ENCODE measurements at regions not wholly inside any gene's neighbourhood (a gene's known extent, or its start where the extent isn't known, plus 50 kb on each side); places are given as distances from the start of the nearest gene placed in this dataset.

DNA sequence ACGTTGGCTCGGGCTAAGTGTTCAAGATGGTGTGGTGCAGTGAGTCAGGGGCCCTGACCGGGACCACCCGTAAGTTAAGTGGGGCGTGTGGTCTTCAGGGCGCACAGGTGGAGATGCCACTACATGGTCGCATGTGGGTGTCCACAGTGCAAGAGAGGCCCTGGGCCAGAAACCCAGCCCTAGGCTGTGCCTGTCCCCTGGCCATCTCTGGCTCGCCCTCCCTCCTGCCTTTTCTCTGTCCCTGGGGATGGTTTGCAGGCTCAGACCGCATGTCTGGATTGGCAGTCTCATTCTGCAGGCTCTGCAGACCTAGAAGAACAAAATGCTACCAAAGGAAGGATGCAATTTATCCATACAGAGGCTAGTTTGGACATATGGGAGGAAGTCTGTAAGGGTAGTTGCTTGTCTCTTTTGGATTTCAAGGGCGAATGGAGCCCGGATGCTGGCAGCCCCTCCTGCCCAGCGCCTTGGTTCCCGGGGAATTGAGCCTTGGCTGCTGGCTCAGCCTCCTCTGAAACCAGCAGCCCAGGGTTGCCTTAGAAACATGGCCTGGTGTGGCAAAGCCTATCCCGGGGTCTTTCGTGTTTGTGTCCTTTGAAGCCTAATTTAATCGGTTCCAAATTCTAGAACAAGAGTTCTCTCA lies 417.5 kb upstream of the HS6ST1 start:
- DNase-seq (ENCODE audit: low read depth in 2 of 2, low spot score in 1 of 2), result no peak

DNA sequence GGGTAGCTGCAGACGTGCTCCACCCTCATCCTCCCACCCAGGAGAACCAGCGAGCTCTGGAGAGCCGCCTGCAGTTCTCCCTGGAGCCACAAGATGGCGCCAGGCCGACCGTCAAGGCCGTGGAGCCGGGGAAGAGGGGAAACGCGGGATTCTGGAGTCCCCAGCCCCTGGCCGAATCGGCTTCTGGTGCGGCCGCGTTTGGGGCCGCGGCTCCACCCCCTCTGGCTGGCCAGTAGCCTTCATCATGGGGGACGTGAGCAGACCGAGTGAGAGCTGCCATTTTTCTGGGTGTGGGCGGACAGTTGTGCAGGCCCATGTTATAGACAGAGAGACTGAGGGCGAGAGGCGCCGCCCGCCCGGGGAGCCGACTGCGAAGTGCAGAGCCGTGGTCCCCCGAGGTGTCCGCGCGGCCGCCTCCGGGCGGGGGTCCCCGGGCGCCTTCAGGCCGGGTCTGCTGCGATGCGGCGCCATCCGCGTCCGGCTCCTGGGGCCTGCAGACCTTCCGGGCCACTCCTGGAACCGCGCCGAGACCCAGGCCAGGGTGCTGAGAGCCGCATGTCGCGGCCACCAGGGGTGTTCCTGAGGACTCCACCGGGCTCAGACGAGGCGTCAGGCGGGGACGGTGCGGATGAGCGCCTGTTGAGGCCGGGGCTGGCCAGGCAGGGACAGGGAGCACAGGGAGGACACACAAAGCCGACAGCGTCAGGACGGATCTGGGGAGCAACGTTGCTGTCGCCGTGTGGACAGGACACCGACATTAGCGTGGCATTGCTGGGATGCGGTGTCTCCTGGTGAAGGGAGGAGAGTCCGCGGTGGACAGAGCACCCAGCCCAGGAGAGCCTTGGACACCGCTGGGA lies 418.2 kb upstream of the HS6ST1 start:
- DNase-seq (ENCODE audit: low read depth in 2 of 2, low spot score in 1 of 2), result peak in 1 of 2 donors; percentile 5

DNA sequence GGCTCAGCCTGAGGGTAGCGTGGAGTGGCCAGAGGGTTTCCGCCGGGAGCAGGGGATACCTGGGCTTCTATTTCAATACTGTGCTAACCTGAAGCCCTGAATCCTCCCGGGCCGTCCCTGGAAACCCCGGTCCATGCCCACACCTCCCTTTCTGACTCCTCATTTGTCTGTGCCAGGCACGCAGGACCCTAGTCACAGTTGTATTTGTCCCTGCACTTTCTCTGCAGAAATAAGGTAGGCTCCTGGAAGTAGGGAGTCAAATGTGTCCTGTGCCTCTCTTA lies 418.8 kb upstream of the HS6ST1 start:
- no peak for DNase-seq (ENCODE audit: low read depth in 2 of 2, low spot score in 1 of 2)

DNA sequence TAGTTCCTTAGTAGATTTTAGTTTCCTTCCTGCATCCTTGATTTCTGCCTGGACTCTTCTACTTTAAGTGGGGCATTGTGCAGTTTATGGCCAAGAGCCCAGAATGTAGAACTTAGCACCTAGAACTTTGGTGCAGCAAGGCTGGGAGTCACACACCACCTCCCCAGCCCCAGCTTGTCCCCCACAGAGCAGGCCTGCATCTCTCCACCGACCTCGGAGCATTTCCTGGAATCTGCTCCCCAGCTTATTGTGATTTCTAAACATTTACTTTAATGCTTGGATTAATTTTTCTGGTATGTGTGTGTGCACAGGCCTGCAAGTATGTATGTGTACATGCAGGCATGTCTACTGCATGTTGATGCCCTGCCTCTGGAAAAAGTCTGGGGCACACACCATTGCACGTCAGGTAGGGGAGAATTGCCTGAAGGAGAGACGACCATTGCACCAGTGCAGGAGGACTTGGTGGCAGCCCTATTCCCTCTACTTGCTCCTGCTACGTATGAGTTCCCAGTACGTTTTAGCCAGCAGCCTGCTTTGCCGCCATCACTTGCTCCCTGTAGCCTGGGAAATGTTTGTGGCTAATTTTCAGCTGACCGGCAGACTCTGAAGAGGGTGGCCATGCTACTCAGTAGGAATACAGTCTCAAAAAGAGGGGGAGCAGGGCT lies 419.9 kb upstream of the HS6ST1 start:
- DNase-seq (ENCODE audit: low read depth in 2 of 2, low spot score in 1 of 2), result no peak

DNA sequence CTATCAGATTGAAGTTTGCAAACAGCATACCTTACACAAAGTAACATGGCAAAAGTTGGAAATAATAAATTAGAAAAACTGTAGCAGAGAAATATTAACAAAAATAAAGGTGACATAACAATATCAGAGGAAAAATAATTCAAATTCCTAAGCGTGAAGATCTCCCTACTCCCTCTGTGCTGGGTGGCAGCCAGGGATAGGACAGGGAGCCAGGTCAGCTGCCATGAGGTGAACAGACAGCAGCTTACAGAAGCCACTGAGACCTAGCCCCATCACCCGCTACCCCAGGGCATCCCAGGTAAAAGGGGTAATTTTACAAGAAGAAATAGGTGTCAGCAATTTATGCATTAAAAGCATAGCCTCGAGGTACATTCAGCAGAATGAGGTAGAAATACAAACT lies 423.8 kb upstream of the HS6ST1 start:
- no peak for DNase-seq (ENCODE audit: low read depth in 2 of 2, low spot score in 1 of 2)

DNA sequence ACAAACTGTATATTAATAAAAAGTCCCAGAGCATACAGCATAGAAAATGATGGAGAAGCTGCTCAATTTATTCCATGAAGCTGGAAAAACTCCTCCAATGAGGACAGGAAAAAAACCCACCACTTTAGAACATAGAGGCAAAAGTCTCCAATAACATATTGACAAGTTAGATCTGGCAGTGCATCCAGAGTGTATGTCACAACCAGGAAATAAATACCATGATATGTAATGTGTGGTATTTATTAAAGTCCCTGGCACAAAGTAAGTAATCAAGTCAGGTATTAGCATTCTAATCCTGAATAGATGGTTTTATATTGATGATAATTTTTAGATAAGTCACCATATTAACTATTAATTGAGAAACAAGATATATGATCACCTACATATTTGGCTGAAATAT lies 427.3 kb upstream of the HS6ST1 start:
- no peak for DNase-seq (ENCODE audit: low read depth in 2 of 2, low spot score in 1 of 2)

DNA sequence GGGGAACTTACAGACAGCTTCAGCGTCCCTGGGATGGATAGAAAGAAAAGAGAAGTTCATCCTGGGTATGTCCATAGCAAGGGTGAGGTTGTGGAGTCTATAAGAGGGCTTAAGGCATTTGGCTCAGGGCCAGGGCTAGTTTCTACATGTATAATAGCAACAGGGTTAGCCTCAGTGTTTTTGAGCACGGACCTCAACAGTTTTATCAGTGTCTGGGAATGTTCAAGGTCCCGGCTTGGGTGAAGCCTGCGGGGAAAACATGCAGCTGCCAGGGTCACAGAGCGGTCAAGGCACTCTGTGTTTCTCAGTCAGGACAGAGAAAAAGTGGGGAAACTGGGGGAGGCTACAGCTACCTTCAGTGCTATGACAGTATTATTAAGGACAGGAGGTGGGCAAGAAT lies 427.7 kb upstream of the HS6ST1 start:
- DNase-seq (ENCODE audit: low read depth in 2 of 2, low spot score in 1 of 2), result no peak

DNA sequence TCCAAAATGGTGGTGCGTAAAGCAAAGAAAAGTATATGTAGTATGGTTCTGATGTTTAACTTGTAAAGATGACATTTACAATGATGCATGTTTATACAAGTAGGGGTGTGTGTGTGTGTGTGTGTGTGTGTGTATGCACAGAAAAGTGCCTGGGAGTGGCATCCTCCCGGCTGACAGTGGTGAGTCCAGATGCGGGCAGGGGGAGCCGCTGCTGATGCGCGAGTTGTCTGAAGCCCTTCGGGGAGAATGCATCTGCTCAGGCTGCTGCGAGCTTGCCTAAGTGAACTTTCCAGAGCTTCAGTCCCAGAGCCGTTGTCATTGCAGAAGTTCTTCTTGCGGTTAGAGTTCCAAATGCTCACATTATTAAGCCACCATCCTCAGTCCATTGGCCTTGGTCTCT lies 429.7 kb upstream of the HS6ST1 start:
- no peak for DNase-seq (ENCODE audit: low read depth in 2 of 2, low spot score in 1 of 2)

DNA sequence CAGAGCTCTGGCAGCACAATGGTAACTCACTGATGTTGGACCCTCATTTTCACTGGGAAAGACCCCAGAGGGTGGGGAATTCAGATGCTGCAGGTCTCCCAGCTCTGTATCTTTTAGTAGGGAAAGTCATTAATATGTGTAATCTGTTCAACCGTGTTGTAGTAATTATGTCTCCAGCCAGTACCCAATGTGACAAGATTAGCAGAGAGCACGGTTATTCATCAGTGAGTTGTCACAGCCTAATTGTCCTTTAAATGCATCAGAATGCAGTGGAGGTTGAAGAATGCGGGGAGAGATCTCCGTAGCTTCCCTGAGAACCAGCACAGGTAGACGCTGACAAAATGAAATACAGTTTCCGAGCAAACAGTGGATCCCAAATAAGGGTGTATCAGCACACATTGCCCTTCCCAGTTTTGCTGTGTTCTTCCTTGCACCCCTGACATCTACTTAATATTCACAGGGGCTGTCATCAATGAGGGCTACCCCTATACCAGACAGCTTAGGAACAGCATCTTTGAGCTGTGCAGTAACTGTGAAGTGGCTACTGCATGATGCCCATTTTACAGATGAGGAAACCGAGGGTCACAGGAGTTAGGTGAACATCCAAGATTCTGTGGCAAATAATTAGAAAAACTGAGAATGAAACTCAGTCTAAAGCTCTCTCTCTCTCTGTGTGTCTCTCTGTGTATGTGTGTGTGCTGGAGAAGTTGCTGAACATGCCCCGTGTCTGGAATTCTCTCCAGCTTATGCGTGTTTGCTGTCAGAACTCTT lies 430.4 kb upstream of the HS6ST1 start:
- DNase-seq (ENCODE audit: low read depth in 2 of 2, low spot score in 1 of 2), result no peak

DNA sequence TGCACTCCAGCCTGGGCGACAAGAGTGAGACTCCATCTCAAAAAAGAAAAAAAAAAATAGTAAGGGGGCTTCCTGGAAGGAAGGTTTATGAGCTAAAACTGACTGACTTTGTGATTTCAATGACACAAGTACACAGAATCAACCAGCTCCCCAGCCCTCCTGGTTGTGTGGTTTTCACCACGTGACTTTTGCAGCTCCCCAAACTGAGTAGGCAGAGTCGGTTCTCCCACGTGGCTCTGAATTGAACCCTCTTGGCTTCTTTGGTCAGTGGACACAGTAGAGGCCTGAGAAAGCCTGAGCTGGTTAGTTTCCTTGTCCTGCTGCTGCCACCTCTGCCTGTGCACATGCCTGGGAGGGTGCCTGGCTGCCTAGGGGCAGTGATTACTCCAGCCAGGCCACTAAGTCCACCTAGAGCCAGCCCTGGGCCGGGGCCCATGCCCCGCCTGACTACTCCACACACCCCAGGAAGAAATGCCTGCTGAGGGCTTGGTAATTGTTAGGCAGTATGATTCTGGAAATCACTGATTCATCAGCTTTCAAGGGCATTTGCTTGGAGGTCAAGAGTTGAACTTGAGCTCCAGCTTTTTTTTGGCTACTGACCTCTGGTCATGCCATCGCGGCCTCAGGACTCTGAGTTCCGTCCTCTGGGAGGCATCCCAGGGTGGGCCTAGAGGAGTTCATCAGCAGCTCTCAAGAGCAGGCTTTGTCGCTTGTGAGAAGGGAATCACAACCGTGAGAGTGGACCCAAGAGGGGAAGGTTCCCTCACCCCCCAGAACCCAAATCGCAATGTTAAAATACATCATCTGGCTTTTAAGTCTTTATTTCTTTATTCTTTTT lies 431.9 kb upstream of the HS6ST1 start:
- DNase-seq (ENCODE audit: low read depth in 2 of 2, low spot score in 1 of 2), result no peak

DNA sequence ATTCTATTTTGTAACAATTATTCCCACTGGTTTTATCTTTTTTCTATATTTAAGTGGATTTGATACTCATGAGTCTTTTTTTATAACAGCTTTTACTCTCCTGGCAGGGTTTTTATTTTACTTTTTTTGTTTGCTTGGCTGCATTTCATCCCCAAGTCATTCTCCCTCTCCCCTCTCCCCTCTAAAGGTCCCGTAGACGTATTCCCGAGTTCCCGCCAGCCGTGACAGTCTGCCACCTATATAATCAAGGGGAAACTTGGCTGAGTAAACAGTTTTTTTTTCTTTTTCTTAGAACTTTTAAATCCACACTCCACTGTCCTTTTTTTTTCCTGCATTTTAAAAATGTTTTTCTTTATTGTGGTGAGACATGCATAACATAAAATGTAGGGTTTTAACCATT lies 433.1 kb upstream of the HS6ST1 start:
- DNase-seq (ENCODE audit: low read depth in 2 of 2, low spot score in 1 of 2), result no peak

DNA sequence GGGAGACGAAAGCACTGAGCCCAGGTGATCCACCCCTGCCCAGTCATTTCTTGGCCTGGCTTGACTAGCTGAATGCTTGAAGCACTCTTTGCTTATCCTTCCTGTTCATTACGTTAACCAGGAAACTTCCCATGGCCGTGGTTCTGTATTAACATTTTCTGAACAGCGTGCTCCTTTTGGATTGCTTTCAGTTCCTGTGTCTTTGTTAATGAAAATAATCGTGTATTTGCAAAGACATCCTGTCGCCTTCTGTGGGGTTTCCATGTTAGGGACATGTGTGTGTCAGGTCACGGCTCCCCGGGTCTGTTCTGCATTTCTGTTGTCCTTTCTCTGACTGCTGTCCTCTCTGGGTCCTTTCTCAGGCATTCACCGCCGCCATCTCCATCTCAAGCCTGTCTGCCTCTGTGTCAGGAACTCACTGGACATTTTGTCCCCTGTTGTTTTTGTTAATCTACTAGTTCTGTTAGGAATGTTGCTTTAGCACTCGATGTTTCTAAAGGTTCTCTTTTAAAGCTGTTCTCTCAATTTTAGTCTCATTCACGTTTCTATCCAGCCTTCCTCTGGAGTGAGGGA lies 434.1 kb upstream of the HS6ST1 start:
- no peak for DNase-seq (ENCODE audit: low read depth in 2 of 2, low spot score in 1 of 2)

DNA sequence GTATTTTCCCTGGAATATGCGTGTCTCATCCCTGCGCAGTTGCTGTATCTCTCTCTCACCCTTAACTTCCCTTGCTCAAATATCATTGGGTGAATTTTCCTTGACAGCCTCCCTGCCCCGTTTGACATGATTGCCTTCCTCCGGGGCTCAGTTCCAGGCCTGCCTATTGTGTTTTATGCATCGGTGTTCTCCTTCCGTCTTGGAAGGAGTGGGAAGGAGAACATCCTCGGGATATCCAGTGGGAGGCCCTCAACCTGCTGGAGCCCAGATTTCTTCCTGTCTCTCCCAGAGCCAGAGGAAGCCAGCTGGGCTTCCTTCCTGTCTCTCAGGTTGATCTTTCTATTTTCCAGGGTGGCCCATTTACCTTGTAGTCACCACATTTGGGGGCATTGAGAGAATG lies 434.7 kb upstream of the HS6ST1 start:
- no peak for DNase-seq (ENCODE audit: low read depth in 2 of 2, low spot score in 1 of 2)

DNA sequence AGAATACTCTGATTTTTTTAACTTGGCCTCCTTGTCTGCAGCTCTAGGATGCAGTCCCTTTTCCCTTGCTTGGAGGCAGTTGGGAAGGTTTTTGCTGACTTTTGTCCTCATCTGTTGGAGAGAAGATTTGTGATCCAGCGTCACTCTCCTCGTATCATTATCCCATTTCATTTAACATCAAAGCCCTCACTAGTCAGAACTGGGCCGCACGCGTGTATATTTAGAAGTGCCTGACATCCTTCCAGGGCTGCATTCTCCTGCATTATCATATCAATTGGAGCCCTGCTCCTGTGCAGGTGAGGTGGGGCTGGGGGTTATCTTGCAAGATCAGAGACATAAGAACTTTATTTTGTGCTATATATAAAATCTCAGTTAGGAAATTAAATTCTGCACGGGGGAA lies 435.1 kb upstream of the HS6ST1 start:
- no peak for DNase-seq (ENCODE audit: low read depth in 2 of 2, low spot score in 1 of 2)

DNA sequence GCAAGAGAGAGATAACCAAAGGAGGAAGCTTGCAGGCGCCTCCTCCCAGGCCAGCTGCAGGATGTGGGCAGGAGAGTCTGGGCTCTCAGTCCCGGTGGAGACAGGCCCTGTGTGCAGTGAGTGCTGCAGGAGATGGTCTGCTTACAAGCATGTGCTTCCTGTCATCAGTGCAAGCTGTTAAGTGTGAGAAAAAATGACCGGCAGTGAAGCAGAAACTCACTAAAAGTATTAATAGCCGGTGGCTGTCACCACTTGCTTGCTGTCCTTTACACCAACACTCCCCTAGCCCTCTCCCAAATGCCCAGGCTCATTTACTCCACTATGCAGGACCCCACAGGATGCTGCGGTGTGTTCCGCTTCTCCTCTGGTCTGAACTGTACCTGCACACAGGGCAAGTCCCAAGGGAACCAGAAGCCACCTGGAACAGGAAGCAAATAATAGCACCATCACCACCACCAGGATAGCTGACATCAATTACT lies 435.6 kb upstream of the HS6ST1 start:
- DNase-seq (ENCODE audit: low read depth in 2 of 2, low spot score in 1 of 2), result no peak

DNA sequence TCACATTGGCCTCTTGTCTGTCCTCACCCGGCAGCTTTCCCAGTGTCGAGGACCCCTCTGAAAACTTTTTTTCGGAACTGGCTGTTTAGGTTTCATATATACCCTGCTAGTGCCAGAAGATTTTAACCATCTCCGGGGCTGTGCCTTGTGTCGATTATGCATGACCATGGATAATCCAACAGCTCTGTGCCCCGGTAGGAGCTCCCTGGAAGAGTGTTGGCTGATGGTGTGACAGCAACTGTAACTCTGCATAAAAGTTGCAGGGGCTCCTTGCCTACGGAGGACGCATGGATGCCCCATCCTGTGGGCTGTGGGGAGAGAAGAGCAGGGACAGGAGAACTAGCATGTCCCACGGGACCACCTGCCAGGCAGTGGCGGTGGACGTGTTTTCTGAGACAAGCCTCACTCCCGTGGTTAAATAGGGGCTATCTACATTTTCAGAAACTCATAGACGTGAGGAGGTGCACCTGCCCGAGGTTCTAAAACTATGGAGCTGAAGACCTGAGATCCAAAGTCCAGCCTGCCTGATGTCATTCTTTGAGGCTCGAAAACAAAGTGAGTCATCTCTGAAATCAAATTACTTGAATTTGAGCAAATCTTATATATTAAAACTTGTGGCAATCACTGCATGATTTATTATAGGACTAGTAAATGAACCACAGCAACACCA lies 437.2 kb upstream of the HS6ST1 start:
- no peak for DNase-seq (ENCODE audit: low read depth in 2 of 2, low spot score in 1 of 2)

DNA sequence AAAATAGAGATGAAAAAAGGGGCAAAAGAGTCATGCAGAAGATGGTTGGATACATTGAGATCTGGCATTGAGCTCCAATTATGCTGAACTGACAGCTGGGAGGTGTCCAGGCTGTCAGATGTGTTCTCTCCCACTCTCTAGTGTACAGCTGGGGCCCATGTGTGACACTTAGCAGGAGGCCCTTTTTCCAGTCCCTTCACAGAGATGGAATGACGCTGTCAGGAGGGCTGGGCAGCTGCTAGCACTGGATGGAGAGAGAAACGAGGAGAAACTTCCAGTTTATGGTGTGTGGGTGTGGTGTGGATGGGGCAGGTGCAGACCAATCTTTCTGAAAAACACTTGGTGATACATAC lies 437.7 kb upstream of the HS6ST1 start:
- no peak for DNase-seq (ENCODE audit: low read depth in 2 of 2, low spot score in 1 of 2)

DNA sequence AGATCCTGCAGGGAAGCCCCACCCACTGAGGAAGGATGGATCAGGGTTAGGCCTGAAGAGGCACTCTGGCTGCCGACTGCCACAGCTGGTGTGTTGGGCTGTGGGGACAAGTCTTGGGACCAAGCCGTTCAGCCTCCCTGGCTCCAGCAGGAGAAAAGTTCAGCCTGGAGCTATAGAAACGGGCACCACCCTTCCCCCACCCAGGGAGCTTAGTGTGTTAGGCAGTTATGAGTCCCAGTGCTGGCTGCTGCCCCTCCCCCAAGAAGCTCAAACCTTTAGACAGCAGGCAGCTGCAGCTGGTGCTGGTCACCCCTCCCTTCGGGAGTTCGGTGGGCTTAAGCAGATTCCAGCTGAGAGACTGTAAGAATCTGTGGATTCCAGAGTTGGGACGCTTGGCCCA lies 447.1 kb upstream of the HS6ST1 start:
- DNase-seq (ENCODE audit: low read depth in 2 of 2, low spot score in 1 of 2), result no peak

DNA sequence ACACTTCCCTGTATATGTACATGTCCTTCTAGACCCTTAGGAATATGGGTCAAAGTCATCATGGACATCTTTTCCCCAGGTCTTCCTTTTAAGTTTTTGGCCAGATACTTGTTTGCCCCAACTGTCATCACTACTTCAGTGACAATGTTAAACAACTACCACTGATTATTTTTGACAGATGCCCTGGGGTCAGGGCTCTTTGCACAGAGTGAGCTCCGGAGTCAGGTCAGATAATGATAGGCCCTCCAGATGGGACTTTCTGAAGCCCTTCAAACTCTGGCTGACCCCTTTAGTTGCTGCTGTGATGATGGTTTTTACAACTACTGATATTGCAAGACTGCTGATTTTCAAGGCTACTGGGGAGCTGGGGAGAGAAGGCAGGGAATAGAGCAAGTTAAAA lies 449.4 kb upstream of the HS6ST1 start:
- no peak for DNase-seq (ENCODE audit: low read depth in 2 of 2, low spot score in 1 of 2)
